ENCODE measurements at regions not wholly inside any gene's neighbourhood (a gene's known extent, or its start where the extent isn't known, plus 50 kb on each side); places are given as distances from the start of the nearest gene placed in this dataset.

DNA sequence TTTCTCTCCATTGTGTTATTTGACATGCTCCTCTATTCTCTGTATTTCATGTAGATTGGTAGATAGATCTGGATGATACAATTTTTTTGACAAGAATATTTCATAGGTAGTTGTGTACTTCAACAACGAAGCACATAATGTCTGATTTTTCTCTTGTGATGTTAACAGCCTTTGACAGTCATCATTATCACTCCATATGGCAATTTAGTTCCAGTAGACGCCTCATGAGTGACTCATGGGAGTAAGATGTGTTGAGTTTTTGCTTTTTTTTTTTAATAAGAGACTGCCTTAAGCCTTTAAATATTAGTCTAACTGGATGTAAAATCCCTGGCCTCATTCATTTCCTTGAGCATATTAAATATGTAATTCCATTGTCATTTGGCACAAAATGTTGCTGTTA is 123.5 kb upstream of the ZNF32 start:
- TF ChIP-seq RAD21 (IDR thresholded peaks at IDR 0.05) (no peak), CTCF (IDR thresholded peaks at IDR 0.05; ENCODE audit: low read depth, low read length, missing input control) (no peak), YY1 (IDR thresholded peaks at IDR 0.05) (no peak)

Data from liver (tissue), 3 donors.